DOHH2 (cell line): ENCODE measurements at regions not wholly inside any gene's neighbourhood (a gene's known extent, or its start where the extent isn't known, plus 50 kb on each side); places are given as distances from the start of the nearest gene placed in this dataset.

ENCODE experiments used
- H3F3A ChIP-seq: fragments of 200-600 bp; sonication (generic), shearing (Covaris generic); 2 replicates; pipeline ENCODE4 v1.6.0; 2016; ENCODE audit warnings: antibody characterized with exemption, mild to moderate bottlenecking; ENCODE audit not compliant: control insufficient read depth, insufficient read depth
- H3K27ac ChIP-seq: fragments of 200-600 bp; sonication (generic); 2 replicates; pipeline ENCODE4 v1.5.1; 2014; ENCODE audit warnings: low read depth, mild to moderate bottlenecking, low read length, moderate library complexity
- H3K27me3 ChIP-seq: fragments of 200-600 bp; sonication (generic); 2 replicates; pipeline ENCODE4 v1.6.1; 2014; ENCODE audit warnings: mild to moderate bottlenecking, low read length, mixed read lengths; ENCODE audit not compliant: control insufficient read depth
- H3K36me3 ChIP-seq: fragments of 200-600 bp; sonication (generic); 2 replicates; pipeline ENCODE4 v1.6.1; 2014; ENCODE audit warnings: mild to moderate bottlenecking, low read length, moderate library complexity, mixed read lengths; ENCODE audit not compliant: control insufficient read depth
- H3K4me1 ChIP-seq: fragments of 200-600 bp; sonication (generic); 2 replicates; pipeline ENCODE4 v1.6.1; 2014; ENCODE audit warnings: mild to moderate bottlenecking, low read length, mixed read lengths; ENCODE audit not compliant: control insufficient read depth
- H3K4me2 ChIP-seq: fragments of 200-600 bp; sonication (generic); 2 replicates; pipeline ENCODE4 v1.6.0; 2014; ENCODE audit warnings: mild to moderate bottlenecking, low read length, moderate library complexity
- H3K4me3 ChIP-seq: fragments of 200-600 bp; sonication (generic); 2 replicates; pipeline ENCODE4 v1.5.1; 2014; ENCODE audit warnings: mild to moderate bottlenecking, low read length, mixed read lengths
- H3K79me2 ChIP-seq: fragments of 200-600 bp; sonication (generic); 2 replicates; pipeline ENCODE4 v1.6.1; 2014; ENCODE audit warnings: mild to moderate bottlenecking, low read length, mixed read lengths; ENCODE audit not compliant: control insufficient read depth
- H3K9me2 ChIP-seq: fragments of 200-600 bp; sonication (generic); replicated peaks from 2 replicates; pipeline ENCODE4 v1.6.1; 2014; ENCODE audit warnings: mild to moderate bottlenecking, low read length, mixed read lengths; ENCODE audit not compliant: control insufficient read depth
- H3K9me3 ChIP-seq: fragments of 200-600 bp; sonication (generic); 2 replicates; pipeline ENCODE4 v1.6.1; 2014; ENCODE audit warnings: antibody characterized with exemption, low read length, mixed read lengths; ENCODE audit not compliant: control insufficient read depth, insufficient read depth
- H4K20me1 ChIP-seq: fragments of 200-600 bp; sonication (generic); 2 replicates; pipeline ENCODE4 v1.6.0; 2014; ENCODE audit warnings: low read depth, mild to moderate bottlenecking, antibody characterized with exemption, low read length, moderate library complexity; ENCODE audit not compliant: control insufficient read depth, insufficient read depth
- CTCF ChIP-seq: fragments of 200-600 bp; sonication (generic); IDR thresholded peaks from one replicate; pipeline ENCODE4 v1.5.1; 2014; ENCODE audit warnings: antibody characterized with exemption, mild to moderate bottlenecking, low read depth, low read length; ENCODE audit not compliant: poor library complexity, severe bottlenecking
- EZH2phosphoT487 ChIP-seq: fragments of 200-600 bp; sonication (generic); IDR thresholded peaks from 2 replicates; pipeline ENCODE4 v1.6.1; 2017; ENCODE audit warnings: borderline replicate concordance, mild to moderate bottlenecking, antibody characterized with exemption, low read length, moderate library complexity, mixed read lengths

- TF ChIP-seq EZH2phosphoT487 (no peak), CTCF (no peak)
- no peaks in the 10 kb centered on the region for H3K9me2 ChIP-seq
- no peak overlapping the region for H3K4me2 ChIP-seq
- H3K9me3 ChIP-seq: no peaks in the 10 kb centered on the region
- H3K79me2 ChIP-seq: no peaks in the 10 kb centered on the region
- H3K4me1 ChIP-seq: no peaks in the 10 kb centered on the region
- no peak overlapping the region for H3K4me3 ChIP-seq
- no peaks in the 10 kb centered on the region for H4K20me1 ChIP-seq
- no peaks in the 10 kb centered on the region for H3K36me3 ChIP-seq
- H3K27me3 ChIP-seq: no peaks in the 10 kb centered on the region
- H3F3A ChIP-seq: no peaks in the 10 kb centered on the region
- H3K27ac ChIP-seq: no peak overlapping the region
Measured at GRCh38 chr20:60481743-60482133, 523.5 kb downstream of the CDH26 start.

- Histone ChIP-seq H3K27me3 (no peaks in the 10 kb centered on the region), H3K9me2 (no peaks in the 10 kb centered on the region), H3K79me2 (no peaks in the 10 kb centered on the region)
Measured at GRCh38 chr20:60482221-60483008, 524.2 kb downstream of the CDH26 start.

DNA sequence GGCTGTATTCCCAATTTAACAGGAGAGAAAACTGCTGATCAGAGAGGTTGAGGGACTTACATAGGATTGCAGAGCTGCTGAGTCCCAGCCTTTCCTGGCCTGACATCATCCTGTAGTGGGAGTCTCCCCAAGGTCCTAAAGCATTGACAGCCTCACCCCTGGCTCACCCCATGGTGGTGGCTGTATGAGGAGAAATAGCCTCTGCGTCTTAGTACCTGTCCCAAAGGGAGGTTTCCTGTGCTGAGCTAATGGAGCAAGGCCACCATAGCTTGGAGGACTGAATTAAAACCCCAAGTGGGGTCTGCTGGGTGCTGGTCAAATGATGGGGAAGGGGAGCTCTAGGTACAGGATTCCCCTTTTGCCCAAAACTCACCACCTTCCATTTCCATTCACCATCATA is 525.1 kb downstream of the CDH26 start:
- Histone ChIP-seq H3K9me2 (no peaks in the 10 kb centered on the region), H3K27ac (no peak overlapping the region), H3K27me3 (no peaks in the 10 kb centered on the region), H3K79me2 (no peaks in the 10 kb centered on the region), H3F3A (no peaks in the 10 kb centered on the region), H3K4me1 (no peaks in the 10 kb centered on the region), H3K36me3 (no peaks in the 10 kb centered on the region), H3K9me3 (no peaks in the 10 kb centered on the region), H4K20me1 (no peaks in the 10 kb centered on the region), H3K4me3 (no peak overlapping the region), H3K4me2 (no peak overlapping the region)
- no peak for TF ChIP-seq EZH2phosphoT487
- no peak for TF ChIP-seq CTCF

More at GRCh38 chr20:60482221-60483008, 524.2 kb downstream of the CDH26 start:
- Histone ChIP-seq H3K27ac (no peak overlapping the region), H3K4me3 (no peak overlapping the region), H3K36me3 (no peaks in the 10 kb centered on the region), H4K20me1 (no peaks in the 10 kb centered on the region), H3K4me1 (no peaks in the 10 kb centered on the region), H3F3A (no peaks in the 10 kb centered on the region), H3K4me2 (no peak overlapping the region), H3K9me3 (no peaks in the 10 kb centered on the region)
- no peak for TF ChIP-seq EZH2phosphoT487
- TF ChIP-seq CTCF: no peak
